ENCODE measurements at regions not wholly inside any gene's neighbourhood (a gene's known extent, or its start where the extent isn't known, plus 50 kb on each side); places are given as distances from the start of the nearest gene placed in this dataset.
"Not testable (repeated sequence)": the region's sequence is repeated elsewhere in the genome, so short reads cannot be mapped to it uniquely, and the experiment has no call there.

GRCh38 chr3:15997274-15997943 is 177.1 kb upstream of the GALNT15 start:
- H3K27ac Mint-ChIP-seq: no peak overlapping the region
- DNase-seq: no peak
- no peaks in the 10 kb centered on the region for H3K36me3 Mint-ChIP-seq (ENCODE audit: low read depth)
- no peaks in the 10 kb centered on the region for H3K4me1 Mint-ChIP-seq
- H3K4me3 Mint-ChIP-seq: no peak overlapping the region
- no peak for ATAC-seq
- no peaks in the 10 kb centered on the region for H3K9me3 ChIP-seq (ENCODE audit: control insufficient read depth, low read length, poor library complexity, severe bottlenecking)
- H3K27me3 Mint-ChIP-seq: peaks cover 15% of the 10 kb centered on the region

GRCh38 chr3:15998911-15999310 is 175.6 kb upstream of the GALNT15 start:
- DNase-seq (no peak), ATAC-seq (no peak)
- no peak overlapping the region for H3K27ac Mint-ChIP-seq
- H3K9me3 ChIP-seq (ENCODE audit: control insufficient read depth, low read length, poor library complexity, severe bottlenecking): no peaks in the 10 kb centered on the region
- H3K4me3 Mint-ChIP-seq: no peak overlapping the region
- H3K27me3 Mint-ChIP-seq: peaks cover 21% of the 10 kb centered on the region
- H3K4me1 Mint-ChIP-seq: no peaks in the 10 kb centered on the region
- peaks cover 2% of the 10 kb centered on the region for H3K36me3 Mint-ChIP-seq (ENCODE audit: low read depth)

- no peak for DNase-seq
- Mint-ChIP-seq H3K36me3 (ENCODE audit: low read depth) (peaks cover 5% of the 10 kb centered on the region), H3K27me3 (peaks cover 17% of the 10 kb centered on the region), H3K4me3 (no peak overlapping the region), H3K27ac (no peak overlapping the region), H3K4me1 (no peaks in the 10 kb centered on the region)
- peaks cover 3% of the 10 kb centered on the region for H3K9me3 ChIP-seq (ENCODE audit: control insufficient read depth, low read length, poor library complexity, severe bottlenecking)
- ATAC-seq: no peak
Observed at GRCh38 chr3:16004812-16005211, 169.7 kb upstream of the GALNT15 start.

GRCh38 chr3:16011376-16011775 is 163.1 kb upstream of the GALNT15 start:
- no peak for ATAC-seq
- Mint-ChIP-seq H3K36me3 (ENCODE audit: low read depth) (no peaks in the 10 kb centered on the region), H3K27me3 (peaks cover 6% of the 10 kb centered on the region), H3K4me3 (no peak overlapping the region), H3K27ac (no peak overlapping the region), H3K4me1 (no peaks in the 10 kb centered on the region)
- H3K9me3 ChIP-seq (ENCODE audit: control insufficient read depth, low read length, poor library complexity, severe bottlenecking): peaks cover 3% of the 10 kb centered on the region
- no peak for DNase-seq

- Mint-ChIP-seq H3K27me3 (peaks cover 12% of the 10 kb centered on the region), H3K4me1 (no peaks in the 10 kb centered on the region), H3K36me3 (ENCODE audit: low read depth) (no peaks in the 10 kb centered on the region), H3K4me3 (no peak overlapping the region), H3K27ac (no peak overlapping the region)
- no peak for DNase-seq
- H3K9me3 ChIP-seq (ENCODE audit: control insufficient read depth, low read length, poor library complexity, severe bottlenecking): peaks cover 3% of the 10 kb centered on the region
- ATAC-seq: no peak
Observed at GRCh38 chr3:16012086-16012485, 162.4 kb upstream of the GALNT15 start.

GRCh38 chr3:16013568-16013967 is 160.9 kb upstream of the GALNT15 start:
- ATAC-seq (no peak), DNase-seq (no peak)
- peaks cover 2% of the 10 kb centered on the region for H3K36me3 Mint-ChIP-seq (ENCODE audit: low read depth)
- no peaks in the 10 kb centered on the region for H3K9me3 ChIP-seq (ENCODE audit: control insufficient read depth, low read length, poor library complexity, severe bottlenecking)
- no peak overlapping the region for H3K4me3 Mint-ChIP-seq
- peaks cover 20% of the 10 kb centered on the region for H3K27me3 Mint-ChIP-seq
- H3K27ac Mint-ChIP-seq: no peak overlapping the region
- no peaks in the 10 kb centered on the region for H3K4me1 Mint-ChIP-seq

GRCh38 chr3:16021801-16022200 is 152.7 kb upstream of the GALNT15 start:
- not testable (repeated sequence) for H3K27ac Mint-ChIP-seq; H3K4me3 Mint-ChIP-seq; H3K4me1 Mint-ChIP-seq; DNase-seq; ATAC-seq; H3K9me3 ChIP-seq (ENCODE audit: control insufficient read depth, low read length, poor library complexity, severe bottlenecking); H3K36me3 Mint-ChIP-seq (ENCODE audit: low read depth)
- H3K27me3 Mint-ChIP-seq: peaks cover 24% of the 10 kb centered on the region

- not testable (repeated sequence) for H3K9me3 ChIP-seq (ENCODE audit: control insufficient read depth, low read length, poor library complexity, severe bottlenecking); H3K4me1 Mint-ChIP-seq; H3K4me3 Mint-ChIP-seq; DNase-seq; H3K27ac Mint-ChIP-seq; H3K36me3 Mint-ChIP-seq (ENCODE audit: low read depth); ATAC-seq
- peaks cover 18% of the 10 kb centered on the region for H3K27me3 Mint-ChIP-seq
Observed at GRCh38 chr3:16023881-16024280, 150.6 kb upstream of the GALNT15 start.

- peaks cover 5% of the 10 kb centered on the region for H3K36me3 Mint-ChIP-seq (ENCODE audit: low read depth)
- H3K4me3 Mint-ChIP-seq: no peak overlapping the region
- H3K9me3 ChIP-seq (ENCODE audit: control insufficient read depth, low read length, poor library complexity, severe bottlenecking): no peaks in the 10 kb centered on the region
- no peak overlapping the region for H3K27ac Mint-ChIP-seq
- H3K27me3 Mint-ChIP-seq: peaks cover 21% of the 10 kb centered on the region
- DNase-seq (no peak), ATAC-seq (no peak)
- H3K4me1 Mint-ChIP-seq: no peaks in the 10 kb centered on the region
Observed at GRCh38 chr3:16024548-16024947, 149.9 kb upstream of the GALNT15 start.

GRCh38 chr3:16026753-16027152 is 147.7 kb upstream of the GALNT15 start:
- H3K27me3 Mint-ChIP-seq: peaks cover 36% of the 10 kb centered on the region
- ATAC-seq: no peak
- H3K4me1 Mint-ChIP-seq: no peaks in the 10 kb centered on the region
- H3K9me3 ChIP-seq (ENCODE audit: control insufficient read depth, low read length, poor library complexity, severe bottlenecking): no peaks in the 10 kb centered on the region
- no peak for DNase-seq
- no peak overlapping the region for H3K4me3 Mint-ChIP-seq
- no peak overlapping the region for H3K27ac Mint-ChIP-seq
- peaks cover 5% of the 10 kb centered on the region for H3K36me3 Mint-ChIP-seq (ENCODE audit: low read depth)

- H3K4me3 Mint-ChIP-seq: no peak overlapping the region
- no peak for DNase-seq
- H3K27ac Mint-ChIP-seq: no peak overlapping the region
- H3K36me3 Mint-ChIP-seq (ENCODE audit: low read depth): peaks cover 5% of the 10 kb centered on the region
- no peaks in the 10 kb centered on the region for H3K9me3 ChIP-seq (ENCODE audit: control insufficient read depth, low read length, poor library complexity, severe bottlenecking)
- peaks cover 27% of the 10 kb centered on the region for H3K27me3 Mint-ChIP-seq
- no peak for ATAC-seq
- H3K4me1 Mint-ChIP-seq: no peaks in the 10 kb centered on the region
Observed at GRCh38 chr3:16028604-16029003, 145.9 kb upstream of the GALNT15 start.

- H3K4me3 Mint-ChIP-seq: no peak overlapping the region
- peaks cover 5% of the 10 kb centered on the region for H3K36me3 Mint-ChIP-seq (ENCODE audit: low read depth)
Observed at GRCh38 chr3:16030342-16030741, 144.1 kb upstream of the GALNT15 start.

GRCh38 chr3:16031434-16031833 is 143.0 kb upstream of the GALNT15 start:
- no peak overlapping the region for H3K4me3 Mint-ChIP-seq
- H3K9me3 ChIP-seq (ENCODE audit: control insufficient read depth, low read length, poor library complexity, severe bottlenecking): no peaks in the 10 kb centered on the region
- no peaks in the 10 kb centered on the region for H3K4me1 Mint-ChIP-seq
- H3K27me3 Mint-ChIP-seq: peaks cover 37% of the 10 kb centered on the region
- no peak overlapping the region for H3K27ac Mint-ChIP-seq
- H3K36me3 Mint-ChIP-seq (ENCODE audit: low read depth): peaks cover 5% of the 10 kb centered on the region
- ATAC-seq (no peak), DNase-seq (no peak)

More at GRCh38 chr3:16030342-16030741, 144.1 kb upstream of the GALNT15 start:
- ATAC-seq (no peak), DNase-seq (no peak)
- H3K27ac Mint-ChIP-seq: no peak overlapping the region
- no peaks in the 10 kb centered on the region for H3K4me1 Mint-ChIP-seq
- H3K27me3 Mint-ChIP-seq: peaks cover 27% of the 10 kb centered on the region
- H3K9me3 ChIP-seq (ENCODE audit: control insufficient read depth, low read length, poor library complexity, severe bottlenecking): no peaks in the 10 kb centered on the region

- H3K9me3 ChIP-seq (ENCODE audit: control insufficient read depth, low read length, poor library complexity, severe bottlenecking): no peaks in the 10 kb centered on the region
- Mint-ChIP-seq H3K27me3 (peaks cover 37% of the 10 kb centered on the region), H3K36me3 (ENCODE audit: low read depth) (peaks cover 2% of the 10 kb centered on the region), H3K4me1 (no peaks in the 10 kb centered on the region), H3K27ac (no peak overlapping the region), H3K4me3 (no peak overlapping the region)
- DNase-seq: no peak
- ATAC-seq: no peak
Observed at GRCh38 chr3:16033889-16034687, 140.4 kb upstream of the GALNT15 start.
